ENCODE measurements at regions not wholly inside any gene's neighbourhood (a gene's known extent, or its start where the extent isn't known, plus 50 kb on each side); places are given as distances from the start of the nearest gene placed in this dataset.

DNA sequence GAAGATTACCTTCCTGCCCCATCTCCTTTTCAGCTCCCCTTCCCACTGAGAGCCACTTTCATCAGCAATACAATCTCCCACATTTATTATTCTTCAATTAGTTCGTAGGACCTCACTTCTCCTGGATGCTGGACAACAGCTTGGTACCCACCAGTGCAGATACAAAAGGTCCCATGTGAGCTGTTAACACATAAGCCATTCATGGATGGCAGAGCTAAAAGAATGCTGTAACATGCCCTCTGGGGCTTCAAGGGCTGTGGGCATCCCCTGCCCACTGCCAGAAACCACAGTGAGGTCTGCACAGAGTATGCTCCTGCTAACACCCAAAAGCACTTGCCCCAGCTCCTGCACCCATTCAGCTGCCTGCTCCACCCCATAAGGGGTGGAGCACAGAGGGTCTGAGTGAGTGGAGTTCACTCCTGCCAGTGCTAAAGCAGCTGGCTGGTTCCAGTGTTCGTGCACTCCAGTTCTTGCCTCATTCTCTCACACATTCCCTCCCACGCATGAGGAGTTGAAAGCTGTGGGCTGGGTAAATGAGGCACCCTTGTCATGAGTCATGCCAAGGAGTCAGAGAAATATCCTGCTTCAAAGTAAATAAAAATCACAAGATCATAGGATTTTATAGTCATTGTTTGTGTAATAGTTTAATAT is 305.9 kb upstream of the TMEFF2 start:
- TF ChIP-seq CTCF (IDR thresholded peaks at IDR 0.05; ENCODE audit: poor library complexity) = no peak
- no peak for TF ChIP-seq EZH2 (IDR thresholded peaks at IDR 0.05; ENCODE audit: borderline replicate concordance)

Data from hepatocyte (in vitro differentiated cells).